HUES64 (cell line): ENCODE measurements at regions not wholly inside any gene's neighbourhood (a gene's known extent, or its start where the extent isn't known, plus 50 kb on each side); places are given as distances from the start of the nearest gene placed in this dataset.
"Not testable (repeated sequence)": the region's sequence is repeated elsewhere in the genome, so short reads cannot be mapped to it uniquely, and the experiment has no call there.

Experiments
- H3K27ac ChIP-seq: 2 replicates; pipeline ENCODE4 v1.7.0; 2013; ENCODE audit warnings: low read depth, low read length, inconsistent platforms
- H3K27me3 ChIP-seq: 2 replicates; pipeline ENCODE4 v1.6.1; 2013; ENCODE audit warnings: mild to moderate bottlenecking, low read length; ENCODE audit not compliant: insufficient read depth
- H3K36me3 ChIP-seq: 2 replicates; pipeline ENCODE4 v1.6.1; 2013; ENCODE audit warnings: mild to moderate bottlenecking, low read length; ENCODE audit not compliant: insufficient read depth
- H3K4me1 ChIP-seq: 2 replicates; pipeline ENCODE4 v1.6.1; 2013; ENCODE audit warnings: mild to moderate bottlenecking, low read length, moderate library complexity; ENCODE audit not compliant: insufficient read depth
- H3K4me3 ChIP-seq: 2 replicates; pipeline ENCODE4 v1.5.1; 2013; ENCODE audit warnings: mild to moderate bottlenecking, low read length, moderate library complexity
- H3K9ac ChIP-seq: 2 replicates; pipeline ENCODE4 v1.6.1; 2013; ENCODE audit warnings: mild to moderate bottlenecking, low read depth, low read length
- H3K9me3 ChIP-seq: 2 replicates; pipeline ENCODE4 v1.6.1; 2013; ENCODE audit warnings: low read depth, low read length; ENCODE audit not compliant: insufficient read depth
- WGBS: fragments of 150-250, 120-280 bp; methylation state at CpG from one replicate; pipeline ENCODE4 v1.1.7; 2013; ENCODE audit warnings: missing lambda C conversion rate; 5-methylcytosine and 5-hydroxymethylcytosine counted together

DNA sequence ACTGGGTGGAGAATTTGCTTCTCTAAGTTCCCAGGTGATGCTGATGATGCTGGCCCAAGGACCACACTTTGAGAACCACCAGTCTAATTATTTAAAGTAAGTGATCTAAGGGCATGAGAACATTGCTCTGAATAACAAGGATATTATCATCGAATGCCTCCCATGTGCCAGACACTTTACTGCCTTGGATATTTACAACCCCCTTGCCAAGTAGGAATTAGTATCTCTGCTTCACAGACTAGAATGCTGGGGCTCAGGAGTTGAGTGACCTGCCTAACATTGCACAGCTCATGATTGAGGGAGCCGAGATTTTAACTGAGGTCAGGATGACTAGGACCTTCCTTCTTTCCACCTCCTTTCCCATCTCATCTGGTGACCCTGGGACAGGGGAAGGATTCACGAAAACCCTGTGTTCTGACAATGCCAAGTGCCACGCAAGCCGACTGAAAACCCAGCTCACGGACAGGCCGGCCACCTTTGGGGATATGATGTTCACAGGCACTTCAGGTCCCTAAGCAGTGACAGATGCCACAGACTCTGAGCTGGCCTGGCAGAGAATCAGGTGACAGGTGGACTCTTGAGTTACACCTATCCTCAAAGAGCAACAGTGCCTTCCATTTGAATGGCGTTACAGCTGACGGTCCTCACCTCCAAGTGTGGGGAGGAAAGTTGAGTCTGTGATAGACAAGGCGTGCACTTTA is 230.7 kb downstream of the TOMM20 start:
- Histone ChIP-seq H3K27me3 (no peaks in the 10 kb centered on the region), H3K27ac (no peak overlapping the region), H3K36me3 (no peaks in the 10 kb centered on the region), H3K4me1 (peaks cover 20% of the 10 kb centered on the region), H3K4me3 (no peak overlapping the region), H3K9me3 (no peaks in the 10 kb centered on the region), H3K9ac (no peak overlapping the region)
- 96% methylated on average over 10 of the region's 10 CpGs for WGBS

GRCh38 chr1:234897390-234897749 is 231.3 kb downstream of the TOMM20 start:
- Histone ChIP-seq H3K27ac (no peak overlapping the region), H3K27me3 (no peaks in the 10 kb centered on the region), H3K4me1 (peaks cover 15% of the 10 kb centered on the region), H3K9ac (no peak overlapping the region), H3K9me3 (no peaks in the 10 kb centered on the region), H3K36me3 (no peaks in the 10 kb centered on the region), H3K4me3 (no peak overlapping the region)
- 62% methylated on average over 4 of the region's 4 CpGs for WGBS

DNA sequence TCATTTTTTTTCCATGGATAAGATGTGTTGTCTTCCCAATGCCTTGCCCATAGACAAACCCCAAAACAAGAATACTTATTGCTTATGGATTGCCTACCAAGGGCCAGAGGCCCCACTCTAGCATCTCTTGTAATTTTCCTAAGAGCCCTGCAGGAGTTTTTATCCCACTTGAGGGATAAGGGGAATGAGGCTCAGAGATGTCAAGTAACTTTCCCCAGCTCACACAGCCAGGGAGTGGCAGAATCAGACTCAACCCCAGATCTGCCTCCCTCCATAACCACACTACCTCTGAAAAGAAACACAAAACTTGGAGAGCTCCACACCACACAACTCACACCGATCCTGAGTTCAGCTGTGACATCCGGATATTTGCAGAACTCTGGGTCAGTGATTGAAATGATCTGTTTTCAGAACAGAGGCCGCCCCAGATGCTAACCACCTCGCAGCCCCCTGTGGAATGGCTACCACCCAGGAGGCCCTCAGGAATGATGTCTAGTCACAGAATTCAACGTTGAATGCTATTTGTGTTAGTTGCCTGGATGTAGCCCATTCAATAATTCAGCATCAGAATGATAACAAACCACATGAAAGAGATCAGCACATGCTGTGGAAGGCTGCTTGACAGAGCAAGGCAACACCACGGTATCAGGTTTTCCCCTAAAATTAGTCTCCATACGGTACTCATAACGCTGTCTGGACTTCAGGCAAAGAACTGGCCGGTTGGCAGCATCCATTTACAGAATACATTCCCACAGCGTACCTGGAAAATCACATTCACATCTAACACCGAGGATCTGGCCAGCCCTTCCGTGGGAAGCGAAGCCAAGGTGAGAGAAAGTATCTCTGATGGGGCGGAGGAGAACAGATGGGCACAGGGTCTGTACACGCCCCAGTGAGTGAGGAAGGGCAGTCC is 231.9 kb downstream of the TOMM20 start:
- Histone ChIP-seq H3K27ac (no peak overlapping the region), H3K4me1 (peaks cover 11% of the 10 kb centered on the region), H3K9ac (no peak overlapping the region), H3K27me3 (no peaks in the 10 kb centered on the region), H3K9me3 (no peaks in the 10 kb centered on the region), H3K36me3 (no peaks in the 10 kb centered on the region), H3K4me3 (no peak overlapping the region)
- 91% methylated on average over 15 of the region's 15 CpGs for whole genome bisulfite sequencing

- no peaks in the 10 kb centered on the region for H3K27me3 ChIP-seq
- no peaks in the 10 kb centered on the region for H3K4me1 ChIP-seq
- H3K27ac ChIP-seq: no peak overlapping the region
- no peak overlapping the region for H3K9ac ChIP-seq
- no peaks in the 10 kb centered on the region for H3K36me3 ChIP-seq
- no peaks in the 10 kb centered on the region for H3K9me3 ChIP-seq
- H3K4me3 ChIP-seq: no peak overlapping the region
- 91% methylated on average over 11 of the region's 11 CpGs for WGBS
Measured at GRCh38 chr1:234893725-234894630, 234.7 kb downstream of the TOMM20 start.

GRCh38 chr1:234893359-234893724 is 235.3 kb downstream of the TOMM20 start:
- H3K9ac ChIP-seq: no peak overlapping the region
- H3K4me1 ChIP-seq: no peaks in the 10 kb centered on the region
- no peaks in the 10 kb centered on the region for H3K27me3 ChIP-seq
- WGBS: 96% methylated on average over 6 of the region's 6 CpGs
- no peaks in the 10 kb centered on the region for H3K36me3 ChIP-seq
- no peak overlapping the region for H3K4me3 ChIP-seq
- H3K9me3 ChIP-seq: no peaks in the 10 kb centered on the region
- H3K27ac ChIP-seq: no peak overlapping the region

GRCh38 chr1:234892642-234893041 is 236.0 kb downstream of the TOMM20 start:
- Histone ChIP-seq H3K9ac (no peak overlapping the region), H3K4me3 (no peak overlapping the region), H3K4me1 (no peaks in the 10 kb centered on the region), H3K27me3 (no peaks in the 10 kb centered on the region), H3K9me3 (no peaks in the 10 kb centered on the region), H3K36me3 (no peaks in the 10 kb centered on the region), H3K27ac (no peak overlapping the region)
- WGBS: 94% methylated on average over 4 of the region's 4 CpGs

DNA sequence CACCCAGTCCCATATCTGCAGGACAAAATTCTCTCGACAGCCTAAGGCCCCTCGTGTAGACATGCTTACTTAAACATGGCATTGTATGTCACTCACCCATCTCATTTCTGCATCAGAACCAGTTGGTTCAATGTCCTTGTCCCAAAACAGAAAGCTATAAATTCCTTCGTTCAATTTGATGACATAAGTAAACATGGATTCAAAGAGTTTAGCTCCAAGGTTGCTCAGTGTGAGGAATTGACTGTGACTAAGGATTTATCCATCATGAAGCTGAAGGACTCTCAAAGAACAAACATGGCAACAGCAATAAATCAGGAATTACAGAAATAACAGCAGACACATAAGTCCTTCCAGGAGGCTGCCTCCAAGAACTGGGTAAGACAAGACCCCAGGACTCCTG is 237.2 kb downstream of the TOMM20 start:
- 91% methylated on average over 3 of the region's 3 CpGs for WGBS
- H3K36me3 ChIP-seq: no peaks in the 10 kb centered on the region
- H3K4me1 ChIP-seq: no peaks in the 10 kb centered on the region
- H3K9ac ChIP-seq: no peak overlapping the region
- H3K27me3 ChIP-seq: no peaks in the 10 kb centered on the region
- H3K9me3 ChIP-seq: no peaks in the 10 kb centered on the region
- no peak overlapping the region for H3K4me3 ChIP-seq
- H3K27ac ChIP-seq: no peak overlapping the region

GRCh38 chr1:234889643-234890042 is 239.0 kb downstream of the TOMM20 start:
- no peak overlapping the region for H3K9ac ChIP-seq
- H3K27ac ChIP-seq: no peak overlapping the region
- no peaks in the 10 kb centered on the region for H3K27me3 ChIP-seq
- WGBS: 87% methylated on average over 7 of the region's 7 CpGs
- no peaks in the 10 kb centered on the region for H3K4me1 ChIP-seq
- no peak overlapping the region for H3K4me3 ChIP-seq
- H3K9me3 ChIP-seq: no peaks in the 10 kb centered on the region
- H3K36me3 ChIP-seq: no peaks in the 10 kb centered on the region

- not testable (repeated sequence) for H3K4me1 ChIP-seq, H3K36me3 ChIP-seq
- WGBS: 94% methylated on average over 5 of the region's 5 CpGs
Measured at GRCh38 chr1:234888247-234888646, 240.4 kb downstream of the TOMM20 start.

GRCh38 chr1:234887016-234887900 is 241.4 kb downstream of the TOMM20 start:
- no peaks in the 10 kb centered on the region for H3K9me3 ChIP-seq
- no peaks in the 10 kb centered on the region for H3K27me3 ChIP-seq
- H3K4me1 ChIP-seq: no peaks in the 10 kb centered on the region
- H3K4me3 ChIP-seq: no peak overlapping the region
- 95% methylated on average over 13 of the region's 13 CpGs for WGBS
- no peak overlapping the region for H3K9ac ChIP-seq
- H3K27ac ChIP-seq: no peak overlapping the region
- H3K36me3 ChIP-seq: no peaks in the 10 kb centered on the region

More at GRCh38 chr1:234888247-234888646, 240.4 kb downstream of the TOMM20 start:
- not testable (repeated sequence) for H3K27ac ChIP-seq, H3K9ac ChIP-seq, H3K4me3 ChIP-seq, H3K9me3 ChIP-seq, H3K27me3 ChIP-seq
